Ishikawa (cell line): ENCODE measurements at regions not wholly inside any gene's neighbourhood (a gene's known extent, or its start where the extent isn't known, plus 50 kb on each side); places are given as distances from the start of the nearest gene placed in this dataset.

Source experiments
- CEBPB ChIP-seq: IDR thresholded peaks from 2 replicates; pipeline ENCODE4 v1.6.1; 2012
- CREB1 ChIP-seq: IDR thresholded peaks from 2 replicates; pipeline ENCODE4 v1.6.1; 2012; ENCODE audit warnings: low read depth
- EGR1 ChIP-seq: IDR thresholded peaks from 2 replicates; pipeline ENCODE4 v1.6.1; 2012
- EP300 ChIP-seq: IDR thresholded peaks from 2 replicates; pipeline ENCODE4 v1.6.1; 2012; ENCODE audit warnings: borderline replicate concordance
- FOXM1 ChIP-seq: IDR thresholded peaks from 2 replicates; pipeline ENCODE4 v1.6.1; 2012; ENCODE audit warnings: low read depth, borderline replicate concordance
- MAX ChIP-seq: IDR thresholded peaks from 2 replicates; pipeline ENCODE4 v1.6.1; 2012
- NFIC ChIP-seq: IDR thresholded peaks from 2 replicates; pipeline ENCODE4 v1.6.1; 2012
- RAD21 ChIP-seq: IDR thresholded peaks from 2 replicates; pipeline ENCODE4 v1.6.1; 2012; ENCODE audit warnings: low read depth
- TAF1 ChIP-seq: IDR thresholded peaks from 2 replicates; pipeline ENCODE4 v1.6.1; 2012; ENCODE audit warnings: low read depth, mild to moderate bottlenecking
- TCF12 ChIP-seq: IDR thresholded peaks from 2 replicates; pipeline ENCODE4 v1.6.1; 2012; ENCODE audit warnings: low read depth
- TEAD4 ChIP-seq: IDR thresholded peaks from 2 replicates; pipeline ENCODE4 v1.6.1; 2012
- YY1 ChIP-seq: IDR thresholded peaks from 2 replicates; pipeline ENCODE4 v1.6.1; 2012; ENCODE audit warnings: low read depth
- ZBTB7A ChIP-seq: IDR thresholded peaks from 2 replicates; pipeline ENCODE4 v1.6.1; 2012; ENCODE audit warnings: low read depth
- TF ChIP-seq, protein P1 (sequence below): IDR thresholded peaks from 2 replicates; pipeline ENCODE4 v1.6.1; 2012
- TF ChIP-seq, protein P2 (sequence below): IDR thresholded peaks from 2 replicates; pipeline ENCODE4 v1.6.1; 2012; ENCODE audit warnings: low read depth, mild to moderate bottlenecking

DNA sequence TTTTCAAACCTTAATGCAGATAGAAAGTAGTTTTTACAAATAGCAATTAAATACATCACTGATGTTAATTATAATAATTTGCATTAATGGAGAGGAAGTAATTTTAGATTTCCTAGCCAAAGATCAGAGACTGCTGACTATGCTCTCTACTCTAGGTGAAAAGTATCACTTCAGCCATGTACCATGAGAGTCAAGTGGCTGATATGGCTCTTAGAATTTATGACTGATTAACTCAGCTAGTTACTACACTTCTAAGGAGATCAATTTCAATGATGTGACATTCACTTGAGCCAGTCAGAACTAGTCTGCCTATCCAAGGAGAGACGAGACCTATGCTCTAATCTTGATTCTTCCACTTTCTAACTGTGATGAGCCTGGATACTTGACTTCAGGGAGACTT is 405.7 kb upstream of the RORA start:
- TF ChIP-seq CEBPB (no peak), RAD21 (no peak), MAX (no peak), TEAD4 (no peak), ZBTB7A (no peak), FOXM1 (no peak), CREB1 (no peak), EGR1 (no peak)
- TF ChIP-seq, protein P1, sequence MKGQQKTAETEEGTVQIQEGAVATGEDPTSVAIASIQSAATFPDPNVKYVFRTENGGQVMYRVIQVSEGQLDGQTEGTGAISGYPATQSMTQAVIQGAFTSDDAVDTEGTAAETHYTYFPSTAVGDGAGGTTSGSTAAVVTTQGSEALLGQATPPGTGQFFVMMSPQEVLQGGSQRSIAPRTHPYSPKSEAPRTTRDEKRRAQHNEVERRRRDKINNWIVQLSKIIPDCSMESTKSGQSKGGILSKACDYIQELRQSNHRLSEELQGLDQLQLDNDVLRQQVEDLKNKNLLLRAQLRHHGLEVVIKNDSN: no peak

DNA sequence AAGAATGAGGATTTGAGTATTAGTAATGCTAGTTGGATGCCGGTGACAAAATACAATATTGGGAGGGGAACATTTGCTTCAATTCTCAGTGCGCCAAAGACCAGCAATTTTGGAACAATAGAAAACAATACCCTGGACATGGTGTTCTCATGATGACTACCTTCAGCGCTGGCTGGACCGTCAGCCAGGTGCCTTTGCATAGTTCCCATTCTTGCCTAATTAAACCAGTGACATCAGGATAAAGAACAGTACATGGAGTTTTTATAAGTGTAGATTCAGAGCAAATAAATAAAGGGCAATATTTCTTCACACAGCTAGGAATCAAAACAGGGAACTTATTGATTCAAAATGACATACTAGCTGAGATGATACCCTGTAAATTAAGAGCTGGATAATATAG is 404.8 kb upstream of the RORA start:
- TF ChIP-seq TEAD4 (no peak), ZBTB7A (no peak), NFIC (no peak), TCF12 (no peak), TAF1 (no peak), EP300 (no peak), YY1 (no peak), EGR1 (no peak), CEBPB (no peak), MAX (no peak), FOXM1 (no peak), CREB1 (no peak), RAD21 (no peak)
- TF ChIP-seq, protein P1: no peak
- TF ChIP-seq, protein P2, sequence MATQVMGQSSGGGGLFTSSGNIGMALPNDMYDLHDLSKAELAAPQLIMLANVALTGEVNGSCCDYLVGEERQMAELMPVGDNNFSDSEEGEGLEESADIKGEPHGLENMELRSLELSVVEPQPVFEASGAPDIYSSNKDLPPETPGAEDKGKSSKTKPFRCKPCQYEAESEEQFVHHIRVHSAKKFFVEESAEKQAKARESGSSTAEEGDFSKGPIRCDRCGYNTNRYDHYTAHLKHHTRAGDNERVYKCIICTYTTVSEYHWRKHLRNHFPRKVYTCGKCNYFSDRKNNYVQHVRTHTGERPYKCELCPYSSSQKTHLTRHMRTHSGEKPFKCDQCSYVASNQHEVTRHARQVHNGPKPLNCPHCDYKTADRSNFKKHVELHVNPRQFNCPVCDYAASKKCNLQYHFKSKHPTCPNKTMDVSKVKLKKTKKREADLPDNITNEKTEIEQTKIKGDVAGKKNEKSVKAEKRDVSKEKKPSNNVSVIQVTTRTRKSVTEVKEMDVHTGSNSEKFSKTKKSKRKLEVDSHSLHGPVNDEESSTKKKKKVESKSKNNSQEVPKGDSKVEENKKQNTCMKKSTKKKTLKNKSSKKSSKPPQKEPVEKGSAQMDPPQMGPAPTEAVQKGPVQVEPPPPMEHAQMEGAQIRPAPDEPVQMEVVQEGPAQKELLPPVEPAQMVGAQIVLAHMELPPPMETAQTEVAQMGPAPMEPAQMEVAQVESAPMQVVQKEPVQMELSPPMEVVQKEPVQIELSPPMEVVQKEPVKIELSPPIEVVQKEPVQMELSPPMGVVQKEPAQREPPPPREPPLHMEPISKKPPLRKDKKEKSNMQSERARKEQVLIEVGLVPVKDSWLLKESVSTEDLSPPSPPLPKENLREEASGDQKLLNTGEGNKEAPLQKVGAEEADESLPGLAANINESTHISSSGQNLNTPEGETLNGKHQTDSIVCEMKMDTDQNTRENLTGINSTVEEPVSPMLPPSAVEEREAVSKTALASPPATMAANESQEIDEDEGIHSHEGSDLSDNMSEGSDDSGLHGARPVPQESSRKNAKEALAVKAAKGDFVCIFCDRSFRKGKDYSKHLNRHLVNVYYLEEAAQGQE: no peak

GRCh38 chr15:61629269-61629668 is 400.2 kb upstream of the RORA start:
- TF ChIP-seq YY1 (no peak), TEAD4 (no peak), CREB1 (no peak), CEBPB (no peak), TAF1 (no peak), TCF12 (no peak), MAX (no peak), EGR1 (no peak), EP300 (no peak), ZBTB7A (no peak), FOXM1 (no peak), NFIC (no peak)
- TF ChIP-seq, protein P1: no peak
- TF ChIP-seq, protein P2: no peak

- TF ChIP-seq TCF12 (no peak), ZBTB7A (no peak), EP300 (no peak), CEBPB (no peak), RAD21 (no peak), MAX (no peak), TEAD4 (no peak), CREB1 (no peak), FOXM1 (no peak), TAF1 (no peak), YY1 (no peak)
- TF ChIP-seq, protein P1: no peak
- TF ChIP-seq, protein P2: no peak
These were observed 395.8 kb upstream of the RORA start for GRCh38 chr15:61624950-61625349.
